Thymus (tissue), 11 donors: ENCODE measurements at regions not wholly inside any gene's neighbourhood (a gene's known extent, or its start where the extent isn't known, plus 50 kb on each side); places are given as distances from the start of the nearest gene placed in this dataset.

Experiments
- DNase-seq, 9 donors: peaks; one replicate each; pipeline ENCODE4 v3.0.0-alpha.2; 2013; ENCODE audit warnings: low spot score in 9 of 9, low read depth in 6 of 9, missing footprints in 1 of 9
- H3K27ac ChIP-seq, 2 donors: one replicate each; pipeline ENCODE4 v1.5.1; 2013; ENCODE audit warnings: control low read depth in 1 of 2, low read depth in 1 of 2, low read length in 1 of 2, mild to moderate bottlenecking in 1 of 2, moderate library complexity in 1 of 2
- H3K27me3 ChIP-seq, 2 donors: one replicate each; pipeline ENCODE4 v1.5.1; 2013; ENCODE audit warnings: low read length in 1 of 2; ENCODE audit not compliant: control insufficient read depth in 2 of 2, insufficient read depth in 1 of 2
- H3K36me3 ChIP-seq, 2 donors: one replicate each; pipeline ENCODE4 v1.5.1; 2013; ENCODE audit warnings: low read length in 1 of 2, mild to moderate bottlenecking in 1 of 2, moderate library complexity in 1 of 2; ENCODE audit not compliant: control insufficient read depth in 2 of 2, insufficient read depth in 2 of 2
- H3K4me1 ChIP-seq, 2 donors: one replicate each; pipeline ENCODE4 v1.5.1; 2013; ENCODE audit warnings: low read length in 2 of 2; ENCODE audit not compliant: control insufficient read depth in 2 of 2, insufficient read depth in 2 of 2
- H3K4me3 ChIP-seq, 2 donors: one replicate each; pipeline ENCODE4 v1.5.1; 2013; ENCODE audit warnings: low read length in 2 of 2, control low read depth in 1 of 2, mild to moderate bottlenecking in 1 of 2
- H3K9me3 ChIP-seq, 2 donors: one replicate each; pipeline ENCODE4 v1.5.1; 2013; ENCODE audit warnings: low read length in 1 of 2, mild to moderate bottlenecking in 1 of 2; ENCODE audit not compliant: control insufficient read depth in 2 of 2, insufficient read depth in 1 of 2
- WGBS: extraction: QIAGEN DNeasy Blood & Tissue Kit; methylation state at CpG from one replicate; pipeline ENCODE4 v1.1.7; 2013; 5-methylcytosine and 5-hydroxymethylcytosine counted together
- donor health status: healthy.

GRCh38 chr13:37349916-37350315, 244.5 kb upstream of the CSNK1A1L start:
- Histone ChIP-seq H3K27ac (no peak overlapping the region), H3K9me3 (no peaks in the 10 kb centered on the region), H3K4me1 (no peaks in the 10 kb centered on the region), H3K4me3 (no peak overlapping the region), H3K27me3 (no peaks in the 10 kb centered on the region), H3K36me3 (no peaks in the 10 kb centered on the region)
- no peak for DNase-seq
- WGBS = 95% methylated on average over 4 of the region's 4 CpGs

DNA sequence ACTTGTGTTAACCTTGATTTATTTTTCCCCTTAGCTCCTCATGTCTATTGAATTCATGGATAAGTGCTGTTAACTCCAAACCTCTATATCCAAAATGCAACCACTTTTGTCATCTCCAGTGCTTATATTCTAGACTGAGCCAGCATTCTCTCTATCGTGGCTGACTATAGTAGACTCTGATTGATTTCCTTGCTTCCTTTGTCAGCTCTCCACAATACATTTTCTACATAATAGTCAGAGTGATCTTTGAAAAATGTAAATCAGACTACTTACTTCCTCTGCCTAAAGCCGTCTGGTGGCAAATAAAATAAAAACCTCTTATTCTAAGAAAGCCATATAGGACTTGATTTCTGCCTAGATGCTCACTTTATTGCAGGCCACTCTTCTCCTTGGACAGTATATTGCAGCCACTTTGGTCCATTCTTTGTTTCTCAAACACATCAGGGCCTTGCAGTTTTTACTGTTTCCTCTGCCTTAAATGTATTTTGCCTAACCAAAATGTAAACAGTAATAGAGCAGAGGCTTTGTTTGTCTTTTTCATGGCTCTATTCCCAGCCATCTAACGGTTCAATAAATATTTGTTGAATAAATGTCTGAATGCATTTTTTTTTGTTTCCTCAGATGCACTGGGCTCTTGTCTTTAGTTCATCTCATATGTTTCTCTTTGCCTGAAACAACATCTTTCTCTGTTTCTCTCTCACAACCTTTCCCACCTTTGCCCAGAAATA, 243.6 kb upstream of the CSNK1A1L start:
- no peak for DNase-seq
- Histone ChIP-seq H3K9me3 (no peaks in the 10 kb centered on the region), H3K4me3 (no peak overlapping the region), H3K36me3 (no peaks in the 10 kb centered on the region), H3K27me3 (no peaks in the 10 kb centered on the region), H3K4me1 (no peaks in the 10 kb centered on the region), H3K27ac (no peak overlapping the region)
- 85% methylated on average over 3 of the region's 3 CpGs for WGBS

- DNase-seq = no peak
- Histone ChIP-seq H3K27me3 (no peaks in the 10 kb centered on the region), H3K36me3 (no peaks in the 10 kb centered on the region), H3K27ac (no peak overlapping the region), H3K4me3 (no peak overlapping the region), H3K9me3 (no peaks in the 10 kb centered on the region), H3K4me1 (no peaks in the 10 kb centered on the region)
- 18% methylated on average over 1 of the region's 1 CpG for WGBS
Observed at GRCh38 chr13:37345869-37346268, 240.4 kb upstream of the CSNK1A1L start.

DNA sequence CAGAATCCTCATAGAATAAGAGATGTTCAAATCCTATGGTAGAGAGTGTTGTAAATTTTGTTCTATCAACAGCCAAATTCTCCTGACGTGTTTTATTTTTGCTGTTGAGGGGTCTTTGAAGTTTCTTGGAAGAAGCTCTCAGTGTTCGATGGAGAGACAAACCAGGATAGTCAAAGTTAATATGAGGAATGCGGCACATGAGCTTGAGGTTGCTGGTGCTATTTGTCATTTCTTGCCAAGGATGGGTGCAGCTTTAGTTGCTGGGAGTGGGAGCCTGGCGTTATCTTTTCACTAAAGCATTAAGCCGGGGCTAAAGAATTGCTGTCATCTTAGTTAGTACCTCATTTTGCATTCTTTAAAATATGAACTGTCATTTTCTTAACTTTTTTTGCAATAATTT, 239.9 kb upstream of the CSNK1A1L start:
- WGBS = 89% methylated on average over 5 of the region's 5 CpGs
- H3K4me3 ChIP-seq = no peak overlapping the region
- no peaks in the 10 kb centered on the region for H3K4me1 ChIP-seq
- no peaks in the 10 kb centered on the region for H3K9me3 ChIP-seq
- no peaks in the 10 kb centered on the region for H3K27me3 ChIP-seq
- no peak overlapping the region for H3K27ac ChIP-seq
- H3K36me3 ChIP-seq = no peaks in the 10 kb centered on the region
- DNase-seq = no peak

GRCh38 chr13:37344056-37344455, 238.6 kb upstream of the CSNK1A1L start:
- WGBS = 13% methylated on average over 3 of the region's 3 CpGs
- DNase-seq = no peak
- H3K27me3 ChIP-seq = no peaks in the 10 kb centered on the region
- H3K36me3 ChIP-seq = no peaks in the 10 kb centered on the region
- H3K27ac ChIP-seq = no peak overlapping the region
- H3K4me3 ChIP-seq = no peak overlapping the region
- no peaks in the 10 kb centered on the region for H3K4me1 ChIP-seq
- no peaks in the 10 kb centered on the region for H3K9me3 ChIP-seq

DNA sequence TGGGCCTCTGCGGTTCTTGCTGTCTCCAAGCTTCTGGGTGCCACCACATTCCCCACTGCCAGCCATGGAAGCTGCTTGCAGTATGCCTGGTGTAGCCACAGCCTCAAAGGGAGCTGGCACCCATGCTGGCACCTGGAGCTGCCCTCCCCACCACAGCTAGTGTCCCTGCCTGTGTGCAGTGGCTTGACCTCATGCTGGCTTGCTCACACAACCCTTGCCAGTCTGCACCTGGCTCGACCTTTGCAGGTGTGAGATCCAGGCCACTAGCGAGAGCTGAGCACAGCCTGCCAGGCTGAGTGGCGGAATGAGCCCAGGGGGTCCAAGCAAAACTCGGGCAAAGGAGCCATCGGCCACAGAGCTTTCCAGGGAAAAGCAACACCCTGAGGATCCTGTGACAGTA, 236.7 kb upstream of the CSNK1A1L start:
- Histone ChIP-seq H3K4me1 (no peaks in the 10 kb centered on the region), H3K9me3 (no peaks in the 10 kb centered on the region), H3K36me3 (no peaks in the 10 kb centered on the region), H3K4me3 (no peak overlapping the region), H3K27ac (no peak overlapping the region), H3K27me3 (no peaks in the 10 kb centered on the region)
- DNase-seq = no peak
- 93% methylated on average over 6 of the region's 6 CpGs for WGBS

DNA sequence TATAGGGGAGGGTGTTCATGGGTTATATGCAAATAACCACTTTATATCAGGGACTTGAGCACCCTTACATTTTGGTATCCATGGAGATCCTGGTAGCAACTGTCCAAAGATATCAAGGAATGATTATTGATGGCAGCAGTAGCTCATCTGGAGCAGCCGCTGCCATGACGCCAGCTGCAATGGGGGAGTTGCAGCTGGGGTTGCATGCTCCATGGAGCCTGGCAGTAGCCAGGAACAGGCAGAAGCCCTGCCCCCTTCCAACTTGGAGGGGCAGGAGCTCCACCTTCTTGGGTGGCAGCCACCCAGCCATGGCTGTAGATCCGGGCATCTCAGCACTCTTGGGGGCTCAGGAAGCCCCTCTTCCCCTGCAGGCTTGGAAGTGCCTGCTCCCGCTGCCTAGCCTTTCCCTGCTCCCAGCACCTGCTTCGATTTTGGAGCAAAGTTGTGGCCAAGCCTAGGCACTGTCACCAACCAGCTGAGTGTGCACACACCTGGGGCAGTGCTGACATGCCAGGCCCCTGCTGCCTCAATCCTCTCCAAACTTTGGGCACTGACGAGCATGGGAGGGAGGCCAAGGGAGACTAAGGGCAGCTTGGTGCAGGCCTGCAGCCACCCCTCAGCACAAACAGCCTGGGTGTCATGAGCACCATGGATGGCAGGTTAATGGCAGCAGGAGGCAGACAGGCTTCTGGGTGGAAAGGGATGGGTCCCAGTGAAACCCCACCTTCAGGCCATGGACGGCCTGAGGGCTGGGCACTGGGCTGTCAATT, 235.6 kb upstream of the CSNK1A1L start:
- Histone ChIP-seq H3K36me3 (no peaks in the 10 kb centered on the region), H3K27ac (no peak overlapping the region), H3K4me1 (no peaks in the 10 kb centered on the region), H3K9me3 (no peaks in the 10 kb centered on the region), H3K4me3 (no peak overlapping the region), H3K27me3 (no peaks in the 10 kb centered on the region)
- WGBS = 77% methylated on average over 7 of the region's 7 CpGs
- no peak for DNase-seq

- Histone ChIP-seq H3K36me3 (no peaks in the 10 kb centered on the region), H3K4me1 (no peaks in the 10 kb centered on the region), H3K4me3 (no peak overlapping the region), H3K27me3 (no peaks in the 10 kb centered on the region), H3K9me3 (no peaks in the 10 kb centered on the region), H3K27ac (no peak overlapping the region)
- no peak for DNase-seq
- 96% methylated on average over 2 of the region's 2 CpGs for WGBS
Observed at GRCh38 chr13:37339386-37339735, 233.9 kb upstream of the CSNK1A1L start.

DNA sequence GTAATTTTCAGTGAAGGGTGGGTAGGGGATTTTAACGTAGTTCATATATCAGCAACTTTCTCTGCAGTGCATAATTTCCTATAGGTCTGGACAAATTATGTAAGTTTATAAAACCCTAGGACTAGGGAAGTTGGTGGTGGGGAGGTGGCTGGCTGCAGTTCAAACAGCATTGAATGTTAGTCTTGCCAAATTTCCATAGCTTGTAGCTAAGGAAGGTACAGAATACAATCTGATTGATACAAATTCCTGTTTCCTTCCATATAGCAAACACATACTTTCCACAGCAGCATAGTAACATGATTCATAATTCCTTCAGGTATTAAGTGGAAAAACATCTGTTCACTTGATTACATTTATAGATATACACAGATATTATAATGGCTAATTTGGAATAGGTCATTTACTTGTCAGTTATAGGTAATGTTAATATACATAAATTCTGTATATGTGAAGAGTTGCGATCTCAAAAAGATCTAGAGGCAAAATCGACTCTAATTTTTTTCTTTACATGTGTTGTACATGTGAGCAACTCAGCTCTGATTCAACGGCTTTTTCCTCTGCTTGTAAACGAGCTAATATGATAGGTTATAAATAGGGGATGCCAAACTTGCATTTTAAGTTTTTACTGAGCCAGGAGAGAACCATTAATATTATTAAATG, 233.4 kb upstream of the CSNK1A1L start:
- Histone ChIP-seq H3K4me1 (no peaks in the 10 kb centered on the region), H3K4me3 (no peak overlapping the region), H3K9me3 (no peaks in the 10 kb centered on the region), H3K27ac (no peak overlapping the region), H3K36me3 (no peaks in the 10 kb centered on the region), H3K27me3 (no peaks in the 10 kb centered on the region)
- 85% methylated on average over 5 of the region's 5 CpGs for WGBS
- no peak for DNase-seq
